HCT116 (cell line): ENCODE measurements at regions not wholly inside any gene's neighbourhood (a gene's known extent, or its start where the extent isn't known, plus 50 kb on each side); places are given as distances from the start of the nearest gene placed in this dataset.

Source experiments
- ATAC-seq: fragments of 200-7000 bp; cut with Tn5 transposase; 2 replicates; pipeline ENCODE4 v1.9.1; 2020; ENCODE audit warnings: mild to moderate bottlenecking, moderate library complexity
- BruUV-seq: library from RNA; stranded (reverse); fragments of 400-500 nt; replicated peaks from 2 replicates; lab custom pipeline; 2021; lab: Mats Ljungman, UMichigan
- CTCF ChIA-PET: fragments of 300-600 bp; sonication (Branson Sonifier 250); formaldehyde crosslinking; loops from one replicate; lab custom pipeline; 2021; ENCODE audit warnings: antibody characterized with exemption; lab: Charles Lee
- POLR2A ChIA-PET: fragments of 300-600, 350-600 bp; sonication (Branson Sonifier 250); formaldehyde crosslinking; loops from one replicate; lab custom pipeline; 2021; ENCODE audit warnings: antibody characterized with exemption; lab: Charles Lee
- RAD21 ChIA-PET, 2 experiments: fragments of 300-600 bp; sonication (Branson Sonifier 250); formaldehyde crosslinking; loops; one replicate each; lab custom pipeline; 2023; ENCODE audit warnings: low total read pairs in 2 of 2; ENCODE audit not compliant: uncharacterized antibody in 2 of 2, unreplicated experiment in 2 of 2, low non-redundant PET in 1 of 2; lab: Charles Lee
- DNase-seq: peaks from one replicate; pipeline ENCODE4 v3.0.0-alpha.2; 2010; ENCODE audit warnings: low read depth, low spot score
- H2AFZ ChIP-seq: fragments of 200-600 bp; shearing (Covaris generic), sonication (generic); 2 replicates; pipeline ENCODE4 v1.6.1; 2017; ENCODE audit warnings: low read depth, mixed run types, mixed read lengths, antibody characterized with exemption, low read length; ENCODE audit not compliant: poor library complexity, severe bottlenecking
- H3K27ac ChIP-seq: 2 replicates; pipeline ENCODE4 v1.5.1; 2012; ENCODE audit warnings: low read depth, low read length
- H3K27me3 ChIP-seq: fragments of 200-600 bp; sonication (generic); 2 replicates; pipeline ENCODE4 v1.6.1; 2016; ENCODE audit warnings: mixed run types, low read length, mixed read lengths; ENCODE audit not compliant: insufficient read depth
- H3K36me3 ChIP-seq, 2 experiments: fragments of 200-500 bp in 1 of 2; fragments of 200-600 bp in 1 of 2; sonication (Bioruptor generic) in 1 of 2; sonication (generic) in 1 of 2; 2 replicates each; pipeline versions ENCODE4 v1.5.1 to v1.6.1; 2014 to 2016; ENCODE audit warnings: low read length in 2 of 2, inconsistent platforms in 1 of 2, mixed read lengths in 1 of 2, mixed run types in 1 of 2; ENCODE audit not compliant: insufficient read depth in 2 of 2, control insufficient read depth in 1 of 2
- H3K4me1 ChIP-seq, 2 experiments: fragments of 200-600 bp in 1 of 2; sonication (generic) in 1 of 2; 2 replicates each; pipeline versions ENCODE4 v1.5.1 to v1.6.1; 2012 to 2017; ENCODE audit warnings: low read length in 2 of 2, inconsistent platforms in 1 of 2, mild to moderate bottlenecking in 1 of 2, mixed read lengths in 1 of 2, mixed run types in 1 of 2, moderate library complexity in 1 of 2; ENCODE audit not compliant: insufficient read depth in 2 of 2, control insufficient read depth in 1 of 2
- H3K4me2 ChIP-seq: fragments of 200-600 bp; sonication (generic); 2 replicates; pipeline ENCODE4 v1.6.1; 2017; ENCODE audit warnings: mixed run types, low read length, mixed read lengths
- H3K4me3 ChIP-seq, 2 experiments: fragments of 200-600 bp in 1 of 2; sonication (generic) in 1 of 2; replicated peaks in 1 of 2; 2 replicates each; pipeline ENCODE4 v1.5.1; 2011 to 2016; ENCODE audit warnings: low read length in 2 of 2, control low read depth in 1 of 2, low read depth in 1 of 2, mild to moderate bottlenecking in 1 of 2, mixed read lengths in 1 of 2, mixed run types in 1 of 2
- H3K79me2 ChIP-seq: fragments of 200-600 bp; sonication (generic); 2 replicates; pipeline ENCODE4 v1.6.1; 2017; ENCODE audit warnings: mild to moderate bottlenecking, mixed run types, low read length, moderate library complexity, mixed read lengths; ENCODE audit not compliant: insufficient read depth
- H3K9ac ChIP-seq: fragments of 200-600 bp; sonication (generic); 2 replicates; pipeline ENCODE4 v1.6.1; 2016; ENCODE audit warnings: low read length, mixed read lengths
- H3K9me2 ChIP-seq: fragments of 200-600 bp; sonication (generic), shearing (Covaris generic); 2 replicates; pipeline ENCODE4 v1.6.1; 2017; ENCODE audit warnings: mixed run types, mild to moderate bottlenecking, moderate library complexity; ENCODE audit not compliant: insufficient read depth
- H3K9me3 ChIP-seq, 2 experiments: fragments of 200-500 bp in 1 of 2; fragments of 200-600 bp in 1 of 2; sonication (Bioruptor generic) in 1 of 2; sonication (generic) in 1 of 2; 2 replicates each; pipeline ENCODE4 v1.6.1; 2014 to 2017; ENCODE audit warnings: low read length in 2 of 2, mixed read lengths in 2 of 2, inconsistent platforms in 1 of 2, low read depth in 1 of 2, mild to moderate bottlenecking in 1 of 2, mixed run types in 1 of 2, moderate library complexity in 1 of 2; ENCODE audit not compliant: control insufficient read depth in 1 of 2, insufficient read depth in 1 of 2
- H4K20me1 ChIP-seq: fragments of 200-600 bp; sonication (generic), shearing (Covaris generic); 2 replicates; pipeline ENCODE4 v1.6.1; 2017; ENCODE audit warnings: mixed run types, mild to moderate bottlenecking, moderate library complexity; ENCODE audit not compliant: insufficient read depth
- ATF3 ChIP-seq: IDR thresholded peaks from 2 replicates; pipeline ENCODE4 v1.6.1; 2012
- CBX3 ChIP-seq: IDR thresholded peaks from 2 replicates; pipeline ENCODE4 v1.6.1; 2012; ENCODE audit warnings: low read depth
- EGR1 ChIP-seq: IDR thresholded peaks from 2 replicates; pipeline ENCODE4 v1.6.1; 2012; ENCODE audit warnings: low read depth
- ELF1 ChIP-seq: IDR thresholded peaks from 2 replicates; pipeline ENCODE4 v1.6.1; 2012; ENCODE audit warnings: low read depth, borderline replicate concordance
- EZH2 ChIP-seq: fragments of 200-600 bp; sonication (generic); IDR thresholded peaks from 2 replicates; pipeline ENCODE4 v1.6.1; 2017; ENCODE audit warnings: antibody characterized with exemption, mixed run types
- EZH2phosphoT487 ChIP-seq: fragments of 200-600 bp; IDR thresholded peaks from 2 replicates; pipeline ENCODE4 v1.6.1; 2018; ENCODE audit warnings: antibody characterized with exemption, borderline replicate concordance
- FOSL1 ChIP-seq: IDR thresholded peaks from 2 replicates; pipeline ENCODE4 v1.6.1; 2012; ENCODE audit warnings: low read depth
- POLR2A ChIP-seq: IDR thresholded peaks from 2 replicates; pipeline ENCODE4 v1.7.0; 2011; ENCODE audit warnings: borderline replicate concordance; ENCODE audit not compliant: insufficient read depth, insufficient read length; ENCODE audit errors: extremely low read depth
- POLR2AphosphoS5 ChIP-seq: IDR thresholded peaks from 2 replicates; pipeline ENCODE4 v1.6.1; 2011; ENCODE audit warnings: mild to moderate bottlenecking, low read depth, low read length, moderate library complexity
- RAD21 ChIP-seq: IDR thresholded peaks from 2 replicates; pipeline ENCODE4 v1.6.1; 2012; ENCODE audit warnings: low read depth, mild to moderate bottlenecking
- REST ChIP-seq: IDR thresholded peaks from 2 replicates; pipeline ENCODE4 v1.6.1; 2012; ENCODE audit warnings: low read depth
- YY1 ChIP-seq: IDR thresholded peaks from 2 replicates; pipeline ENCODE4 v1.6.1; 2011; ENCODE audit warnings: low read length, low read depth, moderate library complexity, mild to moderate bottlenecking; ENCODE audit not compliant: insufficient replicate concordance; ENCODE audit errors: extremely low read depth
- ZBTB33 ChIP-seq: IDR thresholded peaks from 2 replicates; pipeline ENCODE4 v1.6.1; 2011; ENCODE audit warnings: mild to moderate bottlenecking, low read length, moderate library complexity; ENCODE audit not compliant: insufficient replicate concordance; ENCODE audit errors: extremely low read depth
- intact Hi-C: fragments of 100-400 bp; cut with micrococcal nuclease; formaldehyde crosslinking; loops from 2 replicates; pipeline ENCODE4 v1.10.0; 2022

- DNase-seq: no peak
- ChIA-PET POLR2A (no interaction called here), CTCF (no interaction called here), RAD21 (no interaction called here)
- Histone ChIP-seq H3K9me2 (no peaks in the 10 kb centered on the region), H3K4me1 (no peaks in the 10 kb centered on the region), H3K4me3 (no peak overlapping the region), H3K27ac (no peak overlapping the region), H3K79me2 (no peaks in the 10 kb centered on the region), H3K9ac (no peak overlapping the region), H3K27me3 (no peaks in the 10 kb centered on the region), H3K36me3 (no peaks in the 10 kb centered on the region), H3K4me2 (no peak overlapping the region), H2AFZ (no peak overlapping the region), H3K9me3 (no peaks in the 10 kb centered on the region), H4K20me1 (no peaks in the 10 kb centered on the region)
- BruUV-seq: no TSS peak
- no peak for TF ChIP-seq EZH2phosphoT487
- no peak for TF ChIP-seq EGR1
- no peak for TF ChIP-seq CBX3
- TF ChIP-seq ATF3: no peak
- no peak for TF ChIP-seq YY1
- no peak for TF ChIP-seq POLR2AphosphoS5
- TF ChIP-seq ZBTB33: no peak
- no peak for TF ChIP-seq POLR2A
- intact Hi-C loops: no loop called here
- no peak for ATAC-seq
Measured at GRCh38 chr1:191969290-191969689, 189.0 kb upstream of the RGS18 start.

GRCh38 chr1:191970116-191970515 is 188.1 kb upstream of the RGS18 start:
- Histone ChIP-seq H3K9ac (no peak overlapping the region), H4K20me1 (no peaks in the 10 kb centered on the region), H3K9me2 (no peaks in the 10 kb centered on the region), H3K4me2 (no peak overlapping the region), H3K36me3 (no peaks in the 10 kb centered on the region), H3K27ac (no peak overlapping the region), H3K79me2 (no peaks in the 10 kb centered on the region), H3K4me3 (no peak overlapping the region), H3K4me1 (no peaks in the 10 kb centered on the region), H3K9me3 (no peaks in the 10 kb centered on the region), H2AFZ (no peak overlapping the region), H3K27me3 (no peaks in the 10 kb centered on the region)
- no TSS peak for BruUV-seq
- CTCF ChIA-PET: no interaction called here
- POLR2A ChIA-PET: no interaction called here
- RAD21 ChIA-PET: no interaction called here
- ATAC-seq: no peak
- no peak for DNase-seq
- intact Hi-C loops: no loop called here
- TF ChIP-seq POLR2AphosphoS5 (no peak), FOSL1 (no peak), ELF1 (no peak), EZH2 (no peak), POLR2A (no peak), RAD21 (no peak), ZBTB33 (no peak), REST (no peak), EZH2phosphoT487 (no peak)
